GM12873 (cell line): ENCODE measurements at regions not wholly inside any gene's neighbourhood (a gene's known extent, or its start where the extent isn't known, plus 50 kb on each side); places are given as distances from the start of the nearest gene placed in this dataset.

Experiments
- CTCF ChIP-seq: IDR thresholded peaks from 2 replicates; pipeline ENCODE4 v1.5.1; 2012; ENCODE audit warnings: low read depth, mild to moderate bottlenecking, moderate library complexity, low read length, control low read depth; ENCODE audit not compliant: insufficient read depth; ENCODE audit errors: missing control alignments

- no peak for TF ChIP-seq CTCF
Measured at GRCh38 chr18:22064581-22064980, 104.8 kb upstream of the GATA6 start.

GRCh38 chr18:22065311-22065710 is 104.1 kb upstream of the GATA6 start:
- no peak for TF ChIP-seq CTCF

- TF ChIP-seq CTCF = no peak
Measured at GRCh38 chr18:22066083-22066485, 103.3 kb upstream of the GATA6 start.

- no peak for TF ChIP-seq CTCF
Measured at GRCh38 chr18:22067109-22067508, 102.3 kb upstream of the GATA6 start.

DNA sequence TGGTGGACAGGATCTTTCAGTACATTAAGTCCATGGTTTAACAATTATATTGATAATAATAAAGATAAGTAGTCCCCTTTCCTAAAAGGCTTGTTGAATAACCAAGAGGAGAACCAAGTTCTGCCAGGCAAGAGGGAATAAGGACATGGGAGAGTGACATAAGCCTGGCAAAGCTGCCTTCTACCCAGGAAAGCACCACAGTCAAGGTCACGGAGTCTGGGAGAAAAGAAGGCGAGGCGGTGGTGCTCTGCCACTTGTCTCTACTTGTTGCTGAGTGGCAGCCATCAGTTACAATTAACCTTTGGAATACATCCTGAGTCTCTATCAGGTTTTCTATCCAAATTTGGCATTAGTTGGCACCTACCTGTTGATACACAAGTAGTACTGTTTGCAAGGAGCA is 101.7 kb upstream of the GATA6 start:
- no peak for TF ChIP-seq CTCF

GRCh38 chr18:22069916-22070315 is 99.5 kb upstream of the GATA6 start:
- no peak for TF ChIP-seq CTCF

GRCh38 chr18:22073411-22073810 is 96.0 kb upstream of the GATA6 start:
- TF ChIP-seq CTCF = no peak
